ENCODE measurements at regions not wholly inside any gene's neighbourhood (a gene's known extent, or its start where the extent isn't known, plus 50 kb on each side); places are given as distances from the start of the nearest gene placed in this dataset.

- Histone ChIP-seq H3K27ac (no peak overlapping the region), H3K4me3 (no peak overlapping the region), H3K9ac (ENCODE audit: insufficient read length) (no peak overlapping the region), H3K9me3 (ENCODE audit: low read depth, low read length) (no peaks in the 10 kb centered on the region), H3K36me3 (ENCODE audit: insufficient read depth, low read length) (no peaks in the 10 kb centered on the region)
- no peak for TF ChIP-seq FOXP2 (optimal IDR thresholded peaks at IDR 0.05; ENCODE audit: control extremely low read depth, extremely low read length, insufficient read depth)
- no peak for DNase-seq (ENCODE audit: low read depth, low spot score)
These were observed 81.7 kb downstream of the HMHB1 start for GRCh38 chr5:143893638-143894037.

- H3K9ac ChIP-seq (ENCODE audit: insufficient read length): no peak overlapping the region
- TF ChIP-seq EZH2 (IDR thresholded peaks at IDR 0.05): no peak
- no peak for TF ChIP-seq FOXP2 (optimal IDR thresholded peaks at IDR 0.05; ENCODE audit: control extremely low read depth, extremely low read length, insufficient read depth)
- TF ChIP-seq POLR2AphosphoS5 (IDR thresholded peaks at IDR 0.05; ENCODE audit: borderline replicate concordance, low read depth, low read length): no peak
- no peak overlapping the region for H3K27ac ChIP-seq
- H3K4me3 ChIP-seq: no peak overlapping the region
- no peaks in the 10 kb centered on the region for H3K9me3 ChIP-seq (ENCODE audit: low read depth, low read length)
- no peaks in the 10 kb centered on the region for H3K36me3 ChIP-seq (ENCODE audit: insufficient read depth, low read length)
- DNase-seq (ENCODE audit: low read depth, low spot score): no peak
These were observed 84.6 kb downstream of the HMHB1 start for GRCh38 chr5:143896516-143896915.

GRCh38 chr5:143896966-143897365, 85.0 kb downstream of the HMHB1 start:
- Histone ChIP-seq H3K27ac (no peak overlapping the region), H3K4me3 (no peak overlapping the region), H3K9me3 (ENCODE audit: low read depth, low read length) (no peaks in the 10 kb centered on the region), H3K9ac (ENCODE audit: insufficient read length) (no peak overlapping the region), H3K36me3 (ENCODE audit: insufficient read depth, low read length) (no peaks in the 10 kb centered on the region)
- no peak for DNase-seq (ENCODE audit: low read depth, low spot score)
- TF ChIP-seq POLR2AphosphoS5 (IDR thresholded peaks at IDR 0.05; ENCODE audit: borderline replicate concordance, low read depth, low read length) (no peak), FOXP2 (optimal IDR thresholded peaks at IDR 0.05; ENCODE audit: control extremely low read depth, extremely low read length, insufficient read depth) (no peak), EZH2 (IDR thresholded peaks at IDR 0.05) (no peak)

GRCh38 chr5:143898381-143898780, 86.4 kb downstream of the HMHB1 start:
- TF ChIP-seq POLR2AphosphoS5 (IDR thresholded peaks at IDR 0.05; ENCODE audit: borderline replicate concordance, low read depth, low read length): no peak
- TF ChIP-seq EZH2 (IDR thresholded peaks at IDR 0.05): no peak
- TF ChIP-seq FOXP2 (optimal IDR thresholded peaks at IDR 0.05; ENCODE audit: control extremely low read depth, extremely low read length, insufficient read depth): no peak
- no peak overlapping the region for H3K9ac ChIP-seq (ENCODE audit: insufficient read length)
- no peaks in the 10 kb centered on the region for H3K9me3 ChIP-seq (ENCODE audit: low read depth, low read length)
- H3K27ac ChIP-seq: no peak overlapping the region
- no peak for DNase-seq (ENCODE audit: low read depth, low spot score)
- H3K4me3 ChIP-seq: no peak overlapping the region
- no peaks in the 10 kb centered on the region for H3K36me3 ChIP-seq (ENCODE audit: insufficient read depth, low read length)

GRCh38 chr5:143898916-143899591, 87.1 kb downstream of the HMHB1 start:
- no peak overlapping the region for H3K27ac ChIP-seq
- TF ChIP-seq POLR2AphosphoS5 (IDR thresholded peaks at IDR 0.05; ENCODE audit: borderline replicate concordance, low read depth, low read length): no peak
- TF ChIP-seq EZH2 (IDR thresholded peaks at IDR 0.05): no peak
- no peak for TF ChIP-seq FOXP2 (optimal IDR thresholded peaks at IDR 0.05; ENCODE audit: control extremely low read depth, extremely low read length, insufficient read depth)
- no peak for DNase-seq (ENCODE audit: low read depth, low spot score)
- no peak overlapping the region for H3K4me3 ChIP-seq
- H3K9me3 ChIP-seq (ENCODE audit: low read depth, low read length): no peaks in the 10 kb centered on the region
- H3K9ac ChIP-seq (ENCODE audit: insufficient read length): no peak overlapping the region
- H3K36me3 ChIP-seq (ENCODE audit: insufficient read depth, low read length): no peaks in the 10 kb centered on the region

- no peak for DNase-seq (ENCODE audit: low read depth, low spot score)
- Histone ChIP-seq H3K9me3 (ENCODE audit: low read depth, low read length) (no peaks in the 10 kb centered on the region), H3K9ac (ENCODE audit: insufficient read length) (no peak overlapping the region), H3K36me3 (ENCODE audit: insufficient read depth, low read length) (no peaks in the 10 kb centered on the region), H3K27ac (no peak overlapping the region), H3K4me3 (no peak overlapping the region)
- TF ChIP-seq FOXP2 (optimal IDR thresholded peaks at IDR 0.05; ENCODE audit: control extremely low read depth, extremely low read length, insufficient read depth): no peak
- TF ChIP-seq EZH2 (IDR thresholded peaks at IDR 0.05): no peak
- TF ChIP-seq POLR2AphosphoS5 (IDR thresholded peaks at IDR 0.05; ENCODE audit: borderline replicate concordance, low read depth, low read length): no peak
These were observed 97.0 kb downstream of the HMHB1 start for GRCh38 chr5:143908959-143909358.

GRCh38 chr5:143913008-143913752, 101.2 kb downstream of the HMHB1 start:
- H3K9ac ChIP-seq (ENCODE audit: insufficient read length): no peak overlapping the region
- no peaks in the 10 kb centered on the region for H3K9me3 ChIP-seq (ENCODE audit: low read depth, low read length)
- no peak overlapping the region for H3K27ac ChIP-seq
- TF ChIP-seq POLR2AphosphoS5 (IDR thresholded peaks at IDR 0.05; ENCODE audit: borderline replicate concordance, low read depth, low read length) (no peak), EZH2 (IDR thresholded peaks at IDR 0.05) (no peak), FOXP2 (optimal IDR thresholded peaks at IDR 0.05; ENCODE audit: control extremely low read depth, extremely low read length, insufficient read depth) (no peak)
- no peak for DNase-seq (ENCODE audit: low read depth, low spot score)
- no peak overlapping the region for H3K4me3 ChIP-seq
- H3K36me3 ChIP-seq (ENCODE audit: insufficient read depth, low read length): no peaks in the 10 kb centered on the region

- no peak for TF ChIP-seq POLR2AphosphoS5 (IDR thresholded peaks at IDR 0.05; ENCODE audit: borderline replicate concordance, low read depth, low read length)
- no peak for TF ChIP-seq FOXP2 (optimal IDR thresholded peaks at IDR 0.05; ENCODE audit: control extremely low read depth, extremely low read length, insufficient read depth)
- TF ChIP-seq EZH2 (IDR thresholded peaks at IDR 0.05): no peak
- Histone ChIP-seq H3K9me3 (ENCODE audit: low read depth, low read length) (no peaks in the 10 kb centered on the region), H3K9ac (ENCODE audit: insufficient read length) (no peak overlapping the region), H3K27ac (no peak overlapping the region), H3K36me3 (ENCODE audit: insufficient read depth, low read length) (no peaks in the 10 kb centered on the region), H3K4me3 (no peak overlapping the region)
- no peak for DNase-seq (ENCODE audit: low read depth, low spot score)
These were observed 102.8 kb downstream of the HMHB1 start for GRCh38 chr5:143914756-143915155.
